CD8-positive, alpha-beta memory T cell (primary cell): ENCODE measurements at regions not wholly inside any gene's neighbourhood (a gene's known extent, or its start where the extent isn't known, plus 50 kb on each side); places are given as distances from the start of the nearest gene placed in this dataset.
A peak's percentile ranks its signal among the peaks of the same experiment; 100 is the strongest.

ENCODE experiments used
- CTCF ChIA-PET: fragments of 350-600 bp; sonication (Branson Sonifier 250); formaldehyde crosslinking; loops from one replicate; lab custom pipeline; 2021; ENCODE audit warnings: antibody characterized with exemption; lab: Charles Lee
- POLR2A ChIA-PET: fragments of 350-600 bp; sonication (Branson Sonifier 250); formaldehyde crosslinking; loops from one replicate; lab custom pipeline; 2021; ENCODE audit warnings: antibody characterized with exemption; lab: Charles Lee
- DNase-seq, 5 donors: peaks; one replicate each; pipeline versions ENCODE4 v3.0.0 to v3.0.0-alpha.2; 2020 to 2022; ENCODE audit warnings: mixed read lengths in 1 of 5
- H3K27ac ChIP-seq: one replicate; pipeline ENCODE4 v1.7.0; 2013; ENCODE audit warnings: low read depth, mild to moderate bottlenecking, low read length, moderate library complexity
- H3K27me3 ChIP-seq: 2 replicates; pipeline ENCODE4 v1.7.0; 2013; ENCODE audit warnings: low read length, mild to moderate bottlenecking; ENCODE audit not compliant: insufficient read depth, poor library complexity, severe bottlenecking
- H3K36me3 ChIP-seq: 2 replicates; pipeline ENCODE4 v1.7.0; 2013; ENCODE audit warnings: mild to moderate bottlenecking, low read length, moderate library complexity; ENCODE audit not compliant: insufficient read depth
- H3K4me1 ChIP-seq: 2 replicates; pipeline ENCODE4 v1.7.0; 2013; ENCODE audit warnings: mild to moderate bottlenecking, low read length, moderate library complexity; ENCODE audit not compliant: insufficient read depth
- H3K4me3 ChIP-seq: 2 replicates; pipeline ENCODE4 v1.7.0; 2013; ENCODE audit warnings: mild to moderate bottlenecking, low read length
- H3K9me3 ChIP-seq: 2 replicates; pipeline ENCODE4 v1.7.0; 2013; ENCODE audit warnings: mild to moderate bottlenecking, low read length
- H3K27ac Mint-ChIP-seq, 8 donors: one replicate each; pipeline ENCODE4 v1.8.0; 2020 to 2021; ENCODE audit warnings: mixed read lengths in 8 of 8, mild to moderate bottlenecking in 6 of 8, inconsistent platforms in 3 of 8, moderate library complexity in 3 of 8
- H3K27me3 Mint-ChIP-seq, 2 donors: one replicate each; pipeline ENCODE4 v1.8.0; 2020 to 2021; ENCODE audit warnings: mixed read lengths in 2 of 2, mild to moderate bottlenecking in 1 of 2, moderate library complexity in 1 of 2
- H3K36me3 Mint-ChIP-seq, 3 donors: one replicate each; pipeline ENCODE4 v1.8.0; 2020 to 2021; ENCODE audit warnings: mixed read lengths in 3 of 3, inconsistent platforms in 1 of 3, mild to moderate bottlenecking in 1 of 3
- H3K4me1 Mint-ChIP-seq, 3 donors: one replicate each; pipeline ENCODE4 v1.8.0; 2020 to 2021; ENCODE audit warnings: mixed read lengths in 3 of 3, inconsistent platforms in 1 of 3, mild to moderate bottlenecking in 1 of 3
- H3K4me3 Mint-ChIP-seq, 7 donors: one replicate each; pipeline ENCODE4 v1.8.0; 2020 to 2021; ENCODE audit warnings: mixed read lengths in 7 of 7, mild to moderate bottlenecking in 6 of 7, moderate library complexity in 4 of 7, inconsistent platforms in 2 of 7
- H3K9me3 Mint-ChIP-seq, 5 donors: one replicate each; pipeline ENCODE4 v1.8.0; 2020 to 2022; ENCODE audit warnings: mixed read lengths in 5 of 5, mild to moderate bottlenecking in 3 of 5, moderate library complexity in 2 of 5, inconsistent platforms in 1 of 5

- H3K9me3 ChIP-seq, result no peaks in the 10 kb centered on the region
- ChIA-PET CTCF (no interaction called here), POLR2A (no interaction called here)
- no peaks in the 10 kb centered on the region for H3K36me3 ChIP-seq
- H3K27me3 ChIP-seq, result no peaks in the 10 kb centered on the region
- H3K27ac Mint-ChIP-seq, result no peak overlapping the region
- no peak overlapping the region for H3K4me3 ChIP-seq
- no peaks in the 10 kb centered on the region for H3K27me3 Mint-ChIP-seq
- H3K4me3 Mint-ChIP-seq, result no peak overlapping the region
- peaks cover 2 to 16% (median 11%) of the 10 kb centered on the region in 5 donors for H3K9me3 Mint-ChIP-seq
- no peak for DNase-seq
- H3K4me1 ChIP-seq, result no peaks in the 10 kb centered on the region
- H3K4me1 Mint-ChIP-seq, result no peaks in the 10 kb centered on the region
- no peak overlapping the region for H3K27ac ChIP-seq
- no peaks in the 10 kb centered on the region for H3K36me3 Mint-ChIP-seq
Measured at GRCh38 chr10:57513637-57514036, 754.1 kb downstream of the IPMK start.

- H3K27ac ChIP-seq, result no peak overlapping the region
- ChIA-PET CTCF (no interaction called here), POLR2A (no interaction called here)
- no peak overlapping the region for H3K4me3 Mint-ChIP-seq
- H3K36me3 Mint-ChIP-seq, result no peaks in the 10 kb centered on the region
- H3K27ac Mint-ChIP-seq, result no peak overlapping the region
- H3K9me3 Mint-ChIP-seq, result peaks cover 0 to 23% (median 10%) of the 10 kb centered on the region in 5 donors
- H3K27me3 Mint-ChIP-seq, result no peaks in the 10 kb centered on the region
- H3K4me3 ChIP-seq, result no peak overlapping the region
- DNase-seq, result peak in 1 of 5 donors; percentile 42
- no peaks in the 10 kb centered on the region for H3K9me3 ChIP-seq
- no peaks in the 10 kb centered on the region for H3K4me1 ChIP-seq
- no peaks in the 10 kb centered on the region for H3K4me1 Mint-ChIP-seq
- H3K27me3 ChIP-seq, result no peaks in the 10 kb centered on the region
- no peaks in the 10 kb centered on the region for H3K36me3 ChIP-seq
Measured at GRCh38 chr10:57507788-57508187, 759.9 kb downstream of the IPMK start.

- Mint-ChIP-seq H3K27ac (no peak overlapping the region), H3K4me1 (no peaks in the 10 kb centered on the region), H3K27me3 (no peaks in the 10 kb centered on the region), H3K4me3 (no peak overlapping the region), H3K36me3 (no peaks in the 10 kb centered on the region), H3K9me3 (peaks cover 0 to 23% (median 11%) of the 10 kb centered on the region in 5 donors)
- H3K4me1 ChIP-seq, result no peaks in the 10 kb centered on the region
- CTCF ChIA-PET, result no interaction called here
- no peak overlapping the region for H3K4me3 ChIP-seq
- H3K9me3 ChIP-seq, result no peaks in the 10 kb centered on the region
- no peaks in the 10 kb centered on the region for H3K36me3 ChIP-seq
- DNase-seq, result no peak
- no peaks in the 10 kb centered on the region for H3K27me3 ChIP-seq
- no peak overlapping the region for H3K27ac ChIP-seq
- POLR2A ChIA-PET, result no interaction called here
Measured at GRCh38 chr10:57506414-57507094, 761.1 kb downstream of the IPMK start.

- H3K9me3 ChIP-seq, result no peaks in the 10 kb centered on the region
- H3K36me3 ChIP-seq, result no peaks in the 10 kb centered on the region
- ChIA-PET POLR2A (no interaction called here), CTCF (no interaction called here)
- no peaks in the 10 kb centered on the region for H3K4me1 ChIP-seq
- Mint-ChIP-seq H3K36me3 (no peaks in the 10 kb centered on the region), H3K4me3 (no peak overlapping the region), H3K4me1 (no peaks in the 10 kb centered on the region), H3K27me3 (no peaks in the 10 kb centered on the region), H3K27ac (no peak overlapping the region), H3K9me3 (peaks cover 0 to 10% (median 2%) of the 10 kb centered on the region in 5 donors)
- H3K27ac ChIP-seq, result no peak overlapping the region
- no peaks in the 10 kb centered on the region for H3K27me3 ChIP-seq
- DNase-seq, result no peak
- no peak overlapping the region for H3K4me3 ChIP-seq
Measured at GRCh38 chr10:57494486-57494885, 773.2 kb downstream of the IPMK start.

GRCh38 chr10:57482259-57482658 is 785.4 kb downstream of the IPMK start:
- H3K4me3 Mint-ChIP-seq, result no peak overlapping the region
- ChIA-PET CTCF (no interaction called here), POLR2A (no interaction called here)
- H3K4me3 ChIP-seq, result no peak overlapping the region
- no peaks in the 10 kb centered on the region for H3K4me1 Mint-ChIP-seq
- no peak for DNase-seq
- H3K36me3 ChIP-seq, result no peaks in the 10 kb centered on the region
- peaks cover 0 to 17% (median 8%) of the 10 kb centered on the region in 5 donors for H3K9me3 Mint-ChIP-seq
- no peaks in the 10 kb centered on the region for H3K27me3 ChIP-seq
- no peak overlapping the region for H3K27ac Mint-ChIP-seq
- H3K36me3 Mint-ChIP-seq, result no peaks in the 10 kb centered on the region
- no peaks in the 10 kb centered on the region for H3K4me1 ChIP-seq
- H3K9me3 ChIP-seq, result no peaks in the 10 kb centered on the region
- no peaks in the 10 kb centered on the region for H3K27me3 Mint-ChIP-seq
- H3K27ac ChIP-seq, result no peak overlapping the region

GRCh38 chr10:57472823-57473619 is 794.7 kb downstream of the IPMK start:
- DNase-seq, result no peak
- Mint-ChIP-seq H3K36me3 (no peaks in the 10 kb centered on the region), H3K4me1 (no peaks in the 10 kb centered on the region), H3K27ac (no peak overlapping the region), H3K27me3 (no peaks in the 10 kb centered on the region), H3K9me3 (peaks cover 0 to 12% (median 0%) of the 10 kb centered on the region in 5 donors), H3K4me3 (no peak overlapping the region)
- H3K27ac ChIP-seq, result no peak overlapping the region
- H3K9me3 ChIP-seq, result no peaks in the 10 kb centered on the region
- H3K4me3 ChIP-seq, result no peak overlapping the region
- H3K36me3 ChIP-seq, result no peaks in the 10 kb centered on the region
- POLR2A ChIA-PET, result no interaction called here
- H3K4me1 ChIP-seq, result no peaks in the 10 kb centered on the region
- CTCF ChIA-PET, result no interaction called here
- H3K27me3 ChIP-seq, result no peaks in the 10 kb centered on the region

GRCh38 chr10:57468894-57469432 is 798.7 kb downstream of the IPMK start:
- H3K36me3 Mint-ChIP-seq, result no peaks in the 10 kb centered on the region
- ChIA-PET CTCF (no interaction called here), POLR2A (no interaction called here)
- Histone ChIP-seq H3K27me3 (no peaks in the 10 kb centered on the region), H3K4me1 (no peaks in the 10 kb centered on the region), H3K36me3 (no peaks in the 10 kb centered on the region), H3K4me3 (no peak overlapping the region), H3K9me3 (no peaks in the 10 kb centered on the region), H3K27ac (no peak overlapping the region)
- H3K9me3 Mint-ChIP-seq, result peaks cover 0 to 17% (median 0%) of the 10 kb centered on the region in 5 donors
- H3K27me3 Mint-ChIP-seq, result no peaks in the 10 kb centered on the region
- no peak overlapping the region for H3K27ac Mint-ChIP-seq
- no peak for DNase-seq
- no peak overlapping the region for H3K4me3 Mint-ChIP-seq
- H3K4me1 Mint-ChIP-seq, result no peaks in the 10 kb centered on the region

- H3K27me3 ChIP-seq, result no peaks in the 10 kb centered on the region
- Mint-ChIP-seq H3K27me3 (no peaks in the 10 kb centered on the region), H3K36me3 (no peaks in the 10 kb centered on the region), H3K4me1 (no peaks in the 10 kb centered on the region), H3K4me3 (no peak overlapping the region), H3K27ac (no peak overlapping the region), H3K9me3 (peaks cover 0 to 24% (median 0%) of the 10 kb centered on the region in 5 donors)
- H3K9me3 ChIP-seq, result no peaks in the 10 kb centered on the region
- ChIA-PET POLR2A (no interaction called here), CTCF (no interaction called here)
- H3K27ac ChIP-seq, result no peak overlapping the region
- no peaks in the 10 kb centered on the region for H3K36me3 ChIP-seq
- H3K4me3 ChIP-seq, result no peak overlapping the region
- no peaks in the 10 kb centered on the region for H3K4me1 ChIP-seq
- no peak for DNase-seq
Measured at GRCh38 chr10:57465155-57465554, 802.5 kb downstream of the IPMK start.
